ENCODE measurements at regions not wholly inside any gene's neighbourhood (a gene's known extent, or its start where the extent isn't known, plus 50 kb on each side); places are given as distances from the start of the nearest gene placed in this dataset.

- no peaks in the 10 kb centered on the region for H3K4me1 ChIP-seq (ENCODE audit: control insufficient read depth, insufficient read depth, low read length, poor library complexity, severe bottlenecking)
- DNase-seq, result no peak
- no peaks in the 10 kb centered on the region for H3K27me3 ChIP-seq (replicated peaks; ENCODE audit: control insufficient read depth, insufficient read depth, low read length, poor library complexity, severe bottlenecking)
- H3K36me3 ChIP-seq (ENCODE audit: control insufficient read depth, insufficient read depth, low read length), result no peaks in the 10 kb centered on the region
- H3K4me3 ChIP-seq (ENCODE audit: insufficient read depth, low read depth, low read length, poor library complexity, severe bottlenecking), result no peak overlapping the region
- no peak overlapping the region for H3K27ac ChIP-seq (ENCODE audit: insufficient read depth, low read length, poor library complexity, severe bottlenecking)
- H3K9me3 ChIP-seq (ENCODE audit: control insufficient read depth, low read length), result no peaks in the 10 kb centered on the region
Observed at GRCh38 chr18:39604836-39605235, 2039.2 kb upstream of the CELF4 start.

GRCh38 chr18:39602131-39602530 lies 2036.5 kb upstream of the CELF4 start:
- no peak overlapping the region for H3K4me3 ChIP-seq (ENCODE audit: insufficient read depth, low read depth, low read length, poor library complexity, severe bottlenecking)

GRCh38 chr18:39600894-39601293 lies 2035.3 kb upstream of the CELF4 start:
- no peak for DNase-seq
- H3K36me3 ChIP-seq (ENCODE audit: control insufficient read depth, insufficient read depth, low read length), result no peaks in the 10 kb centered on the region

More at GRCh38 chr18:39602131-39602530, 2036.5 kb upstream of the CELF4 start:
- H3K27me3 ChIP-seq (replicated peaks; ENCODE audit: control insufficient read depth, insufficient read depth, low read length, poor library complexity, severe bottlenecking), result no peaks in the 10 kb centered on the region
- no peak overlapping the region for H3K27ac ChIP-seq (ENCODE audit: insufficient read depth, low read length, poor library complexity, severe bottlenecking)
- H3K4me1 ChIP-seq (ENCODE audit: control insufficient read depth, insufficient read depth, low read length, poor library complexity, severe bottlenecking), result no peaks in the 10 kb centered on the region
- no peaks in the 10 kb centered on the region for H3K9me3 ChIP-seq (ENCODE audit: control insufficient read depth, low read length)
- no peak for DNase-seq
- H3K36me3 ChIP-seq (ENCODE audit: control insufficient read depth, insufficient read depth, low read length), result no peaks in the 10 kb centered on the region

GRCh38 chr18:39599251-39599650 lies 2033.7 kb upstream of the CELF4 start:
- no peaks in the 10 kb centered on the region for H3K36me3 ChIP-seq (ENCODE audit: control insufficient read depth, insufficient read depth, low read length)
- no peak for DNase-seq
- H3K4me3 ChIP-seq (ENCODE audit: insufficient read depth, low read depth, low read length, poor library complexity, severe bottlenecking), result no peak overlapping the region
- H3K4me1 ChIP-seq (ENCODE audit: control insufficient read depth, insufficient read depth, low read length, poor library complexity, severe bottlenecking), result no peaks in the 10 kb centered on the region
- H3K9me3 ChIP-seq (ENCODE audit: control insufficient read depth, low read length), result no peaks in the 10 kb centered on the region
- no peak overlapping the region for H3K27ac ChIP-seq (ENCODE audit: insufficient read depth, low read length, poor library complexity, severe bottlenecking)
- no peaks in the 10 kb centered on the region for H3K27me3 ChIP-seq (replicated peaks; ENCODE audit: control insufficient read depth, insufficient read depth, low read length, poor library complexity, severe bottlenecking)

More at GRCh38 chr18:39600894-39601293, 2035.3 kb upstream of the CELF4 start:
- H3K9me3 ChIP-seq (ENCODE audit: control insufficient read depth, low read length), result no peaks in the 10 kb centered on the region
- H3K27ac ChIP-seq (ENCODE audit: insufficient read depth, low read length, poor library complexity, severe bottlenecking), result no peak overlapping the region
- H3K27me3 ChIP-seq (replicated peaks; ENCODE audit: control insufficient read depth, insufficient read depth, low read length, poor library complexity, severe bottlenecking), result no peaks in the 10 kb centered on the region
- no peak overlapping the region for H3K4me3 ChIP-seq (ENCODE audit: insufficient read depth, low read depth, low read length, poor library complexity, severe bottlenecking)
- H3K4me1 ChIP-seq (ENCODE audit: control insufficient read depth, insufficient read depth, low read length, poor library complexity, severe bottlenecking), result no peaks in the 10 kb centered on the region

GRCh38 chr18:39596891-39597290 lies 2031.3 kb upstream of the CELF4 start:
- Histone ChIP-seq H3K27me3 (replicated peaks; ENCODE audit: control insufficient read depth, insufficient read depth, low read length, poor library complexity, severe bottlenecking) (no peaks in the 10 kb centered on the region), H3K27ac (ENCODE audit: insufficient read depth, low read length, poor library complexity, severe bottlenecking) (no peak overlapping the region), H3K4me3 (ENCODE audit: insufficient read depth, low read depth, low read length, poor library complexity, severe bottlenecking) (no peak overlapping the region), H3K4me1 (ENCODE audit: control insufficient read depth, insufficient read depth, low read length, poor library complexity, severe bottlenecking) (no peaks in the 10 kb centered on the region), H3K36me3 (ENCODE audit: control insufficient read depth, insufficient read depth, low read length) (no peaks in the 10 kb centered on the region), H3K9me3 (ENCODE audit: control insufficient read depth, low read length) (no peaks in the 10 kb centered on the region)
- DNase-seq, result no peak

- Histone ChIP-seq H3K9me3 (ENCODE audit: control insufficient read depth, low read length) (no peaks in the 10 kb centered on the region), H3K36me3 (ENCODE audit: control insufficient read depth, insufficient read depth, low read length) (no peaks in the 10 kb centered on the region), H3K4me3 (ENCODE audit: insufficient read depth, low read depth, low read length, poor library complexity, severe bottlenecking) (no peak overlapping the region), H3K4me1 (ENCODE audit: control insufficient read depth, insufficient read depth, low read length, poor library complexity, severe bottlenecking) (no peaks in the 10 kb centered on the region), H3K27ac (ENCODE audit: insufficient read depth, low read length, poor library complexity, severe bottlenecking) (no peak overlapping the region), H3K27me3 (replicated peaks; ENCODE audit: control insufficient read depth, insufficient read depth, low read length, poor library complexity, severe bottlenecking) (no peaks in the 10 kb centered on the region)
- no peak for DNase-seq
Observed at GRCh38 chr18:39596221-39596620, 2030.6 kb upstream of the CELF4 start.

- no peaks in the 10 kb centered on the region for H3K27me3 ChIP-seq (replicated peaks; ENCODE audit: control insufficient read depth, insufficient read depth, low read length, poor library complexity, severe bottlenecking)
- DNase-seq, result no peak
- H3K4me3 ChIP-seq (ENCODE audit: insufficient read depth, low read depth, low read length, poor library complexity, severe bottlenecking), result no peak overlapping the region
Observed at GRCh38 chr18:39594206-39594605, 2028.6 kb upstream of the CELF4 start.

GRCh38 chr18:39591649-39592048 lies 2026.1 kb upstream of the CELF4 start:
- no peaks in the 10 kb centered on the region for H3K27me3 ChIP-seq (replicated peaks; ENCODE audit: control insufficient read depth, insufficient read depth, low read length, poor library complexity, severe bottlenecking)
- H3K9me3 ChIP-seq (ENCODE audit: control insufficient read depth, low read length), result no peaks in the 10 kb centered on the region
- no peaks in the 10 kb centered on the region for H3K4me1 ChIP-seq (ENCODE audit: control insufficient read depth, insufficient read depth, low read length, poor library complexity, severe bottlenecking)
- H3K4me3 ChIP-seq (ENCODE audit: insufficient read depth, low read depth, low read length, poor library complexity, severe bottlenecking), result no peak overlapping the region
- H3K36me3 ChIP-seq (ENCODE audit: control insufficient read depth, insufficient read depth, low read length), result no peaks in the 10 kb centered on the region
- no peak overlapping the region for H3K27ac ChIP-seq (ENCODE audit: insufficient read depth, low read length, poor library complexity, severe bottlenecking)
- no peak for DNase-seq

More at GRCh38 chr18:39594206-39594605, 2028.6 kb upstream of the CELF4 start:
- H3K9me3 ChIP-seq (ENCODE audit: control insufficient read depth, low read length), result no peaks in the 10 kb centered on the region
- no peaks in the 10 kb centered on the region for H3K36me3 ChIP-seq (ENCODE audit: control insufficient read depth, insufficient read depth, low read length)
- no peaks in the 10 kb centered on the region for H3K4me1 ChIP-seq (ENCODE audit: control insufficient read depth, insufficient read depth, low read length, poor library complexity, severe bottlenecking)
- no peak overlapping the region for H3K27ac ChIP-seq (ENCODE audit: insufficient read depth, low read length, poor library complexity, severe bottlenecking)

- no peak overlapping the region for H3K27ac ChIP-seq (ENCODE audit: insufficient read depth, low read length, poor library complexity, severe bottlenecking)
- H3K4me1 ChIP-seq (ENCODE audit: control insufficient read depth, insufficient read depth, low read length, poor library complexity, severe bottlenecking), result no peaks in the 10 kb centered on the region
- H3K9me3 ChIP-seq (ENCODE audit: control insufficient read depth, low read length), result no peaks in the 10 kb centered on the region
- H3K4me3 ChIP-seq (ENCODE audit: insufficient read depth, low read depth, low read length, poor library complexity, severe bottlenecking), result no peak overlapping the region
- H3K36me3 ChIP-seq (ENCODE audit: control insufficient read depth, insufficient read depth, low read length), result no peaks in the 10 kb centered on the region
- H3K27me3 ChIP-seq (replicated peaks; ENCODE audit: control insufficient read depth, insufficient read depth, low read length, poor library complexity, severe bottlenecking), result no peaks in the 10 kb centered on the region
- no peak for DNase-seq
Observed at GRCh38 chr18:39589496-39589895, 2023.9 kb upstream of the CELF4 start.

- no peak overlapping the region for H3K4me3 ChIP-seq (ENCODE audit: insufficient read depth, low read depth, low read length, poor library complexity, severe bottlenecking)
- H3K9me3 ChIP-seq (ENCODE audit: control insufficient read depth, low read length), result no peaks in the 10 kb centered on the region
- DNase-seq, result no peak
- H3K27me3 ChIP-seq (replicated peaks; ENCODE audit: control insufficient read depth, insufficient read depth, low read length, poor library complexity, severe bottlenecking), result no peaks in the 10 kb centered on the region
- no peak overlapping the region for H3K27ac ChIP-seq (ENCODE audit: insufficient read depth, low read length, poor library complexity, severe bottlenecking)
- no peaks in the 10 kb centered on the region for H3K36me3 ChIP-seq (ENCODE audit: control insufficient read depth, insufficient read depth, low read length)
- no peaks in the 10 kb centered on the region for H3K4me1 ChIP-seq (ENCODE audit: control insufficient read depth, insufficient read depth, low read length, poor library complexity, severe bottlenecking)
Observed at GRCh38 chr18:39587586-39587985, 2022.0 kb upstream of the CELF4 start.

- no peak for DNase-seq
- Histone ChIP-seq H3K4me3 (ENCODE audit: insufficient read depth, low read depth, low read length, poor library complexity, severe bottlenecking) (no peak overlapping the region), H3K36me3 (ENCODE audit: control insufficient read depth, insufficient read depth, low read length) (no peaks in the 10 kb centered on the region), H3K27ac (ENCODE audit: insufficient read depth, low read length, poor library complexity, severe bottlenecking) (no peak overlapping the region), H3K27me3 (replicated peaks; ENCODE audit: control insufficient read depth, insufficient read depth, low read length, poor library complexity, severe bottlenecking) (no peaks in the 10 kb centered on the region), H3K9me3 (ENCODE audit: control insufficient read depth, low read length) (no peaks in the 10 kb centered on the region), H3K4me1 (ENCODE audit: control insufficient read depth, insufficient read depth, low read length, poor library complexity, severe bottlenecking) (no peaks in the 10 kb centered on the region)
Observed at GRCh38 chr18:39586741-39587140, 2021.1 kb upstream of the CELF4 start.

All from effector memory CD4-positive, alpha-beta T cell (primary cell).